K562 (cell line): ENCODE measurements at regions not wholly inside any gene's neighbourhood (a gene's known extent, or its start where the extent isn't known, plus 50 kb on each side); places are given as distances from the start of the nearest gene placed in this dataset.

Experiments used
- GABPB1 ChIP-seq: sonication (generic); formaldehyde crosslinking; IDR thresholded peaks from 2 replicates; pipeline ENCODE4 v1.8.0; 2022; ENCODE audit warnings: mild to moderate bottlenecking, missing genetic modification reagents
- RNF2 ChIP-seq: sonication (generic); IDR thresholded peaks from 2 replicates; pipeline ENCODE4 v1.6.1; 2016
- SREBF2 ChIP-seq: sonication (generic); formaldehyde crosslinking; IDR thresholded peaks from 2 replicates; pipeline ENCODE4 v1.4.0; 2020; ENCODE audit warnings: mild to moderate bottlenecking, missing genetic modification reagents
- ZNF274 ChIP-seq: IDR thresholded peaks from 2 replicates; pipeline ENCODE4 v1.6.1; 2011; ENCODE audit warnings: low read depth, mild to moderate bottlenecking, low read length, moderate library complexity, borderline replicate concordance
- ZZZ3 ChIP-seq: fragments of 450-650 bp; IDR thresholded peaks from 2 replicates; pipeline ENCODE4 v1.6.1; 2016; ENCODE audit warnings: antibody characterized with exemption, mild to moderate bottlenecking, moderate library complexity
- TF ChIP-seq, protein P1 (sequence below): sonication (generic); formaldehyde crosslinking; IDR thresholded peaks from 2 replicates; pipeline ENCODE4 v1.8.1; 2022; ENCODE audit warnings: missing genetic modification reagents
- TF ChIP-seq, protein P2 (sequence below), 3 experiments: IDR thresholded peaks in 2 of 3; conservative IDR thresholded peaks in 1 of 3; 2 replicates each; pipeline ENCODE4 v1.5.1; 2011 to 2012; ENCODE audit warnings: low read length in 3 of 3, mild to moderate bottlenecking in 3 of 3, control low read depth in 2 of 3, improper control_type of control experiment in 1 of 3, inconsistent platforms in 1 of 3, low read depth in 1 of 3, mixed read lengths in 1 of 3, moderate library complexity in 1 of 3; ENCODE audit not compliant: insufficient read depth in 2 of 3

DNA sequence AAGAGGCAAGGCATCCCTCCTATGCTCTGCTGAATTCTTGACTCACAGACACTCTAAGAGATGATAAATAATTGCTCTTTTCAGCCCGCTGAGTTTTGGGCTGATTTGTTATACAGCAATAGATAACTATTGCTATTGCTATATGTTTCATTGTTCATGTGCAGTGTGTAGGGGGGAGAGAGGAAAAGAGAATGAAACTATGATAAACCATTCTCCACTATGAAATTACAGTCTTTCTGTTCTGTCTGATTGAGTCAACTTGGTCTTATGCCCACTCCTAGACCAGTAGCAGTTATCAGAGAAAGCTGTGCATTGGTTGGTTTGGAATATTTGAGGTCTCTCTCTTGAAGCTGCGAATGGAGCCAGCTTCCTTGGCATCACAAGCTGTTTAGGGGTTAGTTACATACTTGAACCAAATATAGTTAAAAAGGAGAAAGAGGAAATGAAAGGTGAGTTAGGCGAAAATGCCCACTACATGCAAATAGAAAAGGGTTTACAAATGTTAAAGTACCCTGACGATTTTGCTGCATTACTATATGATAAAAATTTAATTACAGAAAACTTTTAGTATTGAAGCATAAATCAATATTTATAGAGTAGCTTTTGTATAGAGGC lies 136.3 kb upstream of the ACTBL2 start:
- TF ChIP-seq, protein P1, sequence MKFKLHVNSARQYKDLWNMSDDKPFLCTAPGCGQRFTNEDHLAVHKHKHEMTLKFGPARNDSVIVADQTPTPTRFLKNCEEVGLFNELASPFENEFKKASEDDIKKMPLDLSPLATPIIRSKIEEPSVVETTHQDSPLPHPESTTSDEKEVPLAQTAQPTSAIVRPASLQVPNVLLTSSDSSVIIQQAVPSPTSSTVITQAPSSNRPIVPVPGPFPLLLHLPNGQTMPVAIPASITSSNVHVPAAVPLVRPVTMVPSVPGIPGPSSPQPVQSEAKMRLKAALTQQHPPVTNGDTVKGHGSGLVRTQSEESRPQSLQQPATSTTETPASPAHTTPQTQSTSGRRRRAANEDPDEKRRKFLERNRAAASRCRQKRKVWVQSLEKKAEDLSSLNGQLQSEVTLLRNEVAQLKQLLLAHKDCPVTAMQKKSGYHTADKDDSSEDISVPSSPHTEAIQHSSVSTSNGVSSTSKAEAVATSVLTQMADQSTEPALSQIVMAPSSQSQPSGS (CRISPR knock-in tag): no peak
- TF ChIP-seq ZZZ3: no peak
- TF ChIP-seq, protein P2, sequence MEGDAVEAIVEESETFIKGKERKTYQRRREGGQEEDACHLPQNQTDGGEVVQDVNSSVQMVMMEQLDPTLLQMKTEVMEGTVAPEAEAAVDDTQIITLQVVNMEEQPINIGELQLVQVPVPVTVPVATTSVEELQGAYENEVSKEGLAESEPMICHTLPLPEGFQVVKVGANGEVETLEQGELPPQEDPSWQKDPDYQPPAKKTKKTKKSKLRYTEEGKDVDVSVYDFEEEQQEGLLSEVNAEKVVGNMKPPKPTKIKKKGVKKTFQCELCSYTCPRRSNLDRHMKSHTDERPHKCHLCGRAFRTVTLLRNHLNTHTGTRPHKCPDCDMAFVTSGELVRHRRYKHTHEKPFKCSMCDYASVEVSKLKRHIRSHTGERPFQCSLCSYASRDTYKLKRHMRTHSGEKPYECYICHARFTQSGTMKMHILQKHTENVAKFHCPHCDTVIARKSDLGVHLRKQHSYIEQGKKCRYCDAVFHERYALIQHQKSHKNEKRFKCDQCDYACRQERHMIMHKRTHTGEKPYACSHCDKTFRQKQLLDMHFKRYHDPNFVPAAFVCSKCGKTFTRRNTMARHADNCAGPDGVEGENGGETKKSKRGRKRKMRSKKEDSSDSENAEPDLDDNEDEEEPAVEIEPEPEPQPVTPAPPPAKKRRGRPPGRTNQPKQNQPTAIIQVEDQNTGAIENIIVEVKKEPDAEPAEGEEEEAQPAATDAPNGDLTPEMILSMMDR (IDR thresholded peaks at IDR 0.05 in 2 of 3, conservative IDR thresholded peaks at IDR 0.05 in 1 of 3; ENCODE audit: insufficient read depth in 2 of 3, low read depth in 1 of 3, low read length in 3 of 3): no peak
- no peak for TF ChIP-seq ZNF274
- TF ChIP-seq SREBF2 (CRISPR knock-in tag): no peak
- no peak for TF ChIP-seq RNF2
- no peak for TF ChIP-seq GABPB1
